ENCODE measurements at regions not wholly inside any gene's neighbourhood (a gene's known extent, or its start where the extent isn't known, plus 50 kb on each side); places are given as distances from the start of the nearest gene placed in this dataset.

GRCh38 chr13:104431895-104432294, 1365.7 kb upstream of the SLC10A2 start:
- TF ChIP-seq EZH2phosphoT487 (IDR thresholded peaks at IDR 0.05; ENCODE audit: insufficient read depth, low read depth), result no peak
- no peak for TF ChIP-seq EZH2 (IDR thresholded peaks at IDR 0.05; ENCODE audit: insufficient read depth, poor library complexity, severe bottlenecking)
